GM18498 (cell line): ENCODE measurements at regions not wholly inside any gene's neighbourhood (a gene's known extent, or its start where the extent isn't known, plus 50 kb on each side); places are given as distances from the start of the nearest gene placed in this dataset.

ENCODE experiments used
- ATAC-seq: cut with Tn5 transposase; IDR thresholded peaks from one replicate; pipeline ENCODE4 v1.9.1; 2021; ENCODE audit warnings: mild to moderate bottlenecking, moderate library complexity; ENCODE audit not compliant: unreplicated experiment

- ATAC-seq: peak; percentile 7
Measured at GRCh38 chr10:108901781-108902618, 1021.3 kb downstream of the XPNPEP1 start.

GRCh38 chr10:108899670-108900069 lies 1023.6 kb downstream of the XPNPEP1 start:
- no peak for ATAC-seq

GRCh38 chr10:108894402-108895301 lies 1028.7 kb downstream of the XPNPEP1 start:
- peak; percentile 87 for ATAC-seq

GRCh38 chr10:108877095-108877561 lies 1046.2 kb downstream of the XPNPEP1 start:
- no peak for ATAC-seq

- ATAC-seq: peak; percentile 70
Measured at GRCh38 chr10:108872854-108873253, 1050.5 kb downstream of the XPNPEP1 start.

- ATAC-seq: no peak
Measured at GRCh38 chr10:108868881-108869280, 1054.4 kb downstream of the XPNPEP1 start.

GRCh38 chr10:108862676-108863350 lies 1060.5 kb downstream of the XPNPEP1 start:
- ATAC-seq: no peak

GRCh38 chr10:108861181-108861754 lies 1062.0 kb downstream of the XPNPEP1 start:
- no peak for ATAC-seq

- peak; percentile 77 for ATAC-seq
Measured at GRCh38 chr10:108852211-108852610, 1071.1 kb downstream of the XPNPEP1 start.

- peak; percentile 87 for ATAC-seq
Measured at GRCh38 chr10:108850138-108850854, 1073.0 kb downstream of the XPNPEP1 start.

GRCh38 chr10:108849688-108850087 lies 1073.6 kb downstream of the XPNPEP1 start:
- ATAC-seq: peak; percentile 11

- no peak for ATAC-seq
Measured at GRCh38 chr10:108849186-108849585, 1074.1 kb downstream of the XPNPEP1 start.

- ATAC-seq: no peak
Measured at GRCh38 chr10:108848046-108848445, 1075.3 kb downstream of the XPNPEP1 start.

- no peak for ATAC-seq
Measured at GRCh38 chr10:108840944-108841343, 1082.4 kb downstream of the XPNPEP1 start.

GRCh38 chr10:108836362-108836761 lies 1086.9 kb downstream of the XPNPEP1 start:
- ATAC-seq: no peak

GRCh38 chr10:108822026-108822425 lies 1101.3 kb downstream of the XPNPEP1 start:
- ATAC-seq: no peak

- no peak for ATAC-seq
Measured at GRCh38 chr10:108819302-108819701, 1104.0 kb downstream of the XPNPEP1 start.

- ATAC-seq: no peak
Measured at GRCh38 chr10:108817584-108817983, 1105.7 kb downstream of the XPNPEP1 start.

- no peak for ATAC-seq
Measured at GRCh38 chr10:108817135-108817534, 1106.2 kb downstream of the XPNPEP1 start.

GRCh38 chr10:108812906-108813305 lies 1110.4 kb downstream of the XPNPEP1 start:
- ATAC-seq: no peak
